Sigmoid colon (tissue), 4 donors: ENCODE measurements at regions not wholly inside any gene's neighbourhood (a gene's known extent, or its start where the extent isn't known, plus 50 kb on each side); places are given as distances from the start of the nearest gene placed in this dataset.

ENCODE experiments used
- EP300 ChIP-seq, 4 donors: sonication (generic); formaldehyde crosslinking; IDR thresholded peaks; one replicate each; pipeline ENCODE4 v1.6.1; 2017; ENCODE audit warnings: antibody characterized with exemption in 4 of 4
- POLR2A ChIP-seq, 2 donors: fragments of 450-650 bp; IDR thresholded peaks; one replicate each; pipeline ENCODE4 v1.6.1; 2016; ENCODE audit warnings: antibody characterized with exemption in 2 of 2, mild to moderate bottlenecking in 2 of 2, moderate library complexity in 2 of 2
- POLR2AphosphoS5 ChIP-seq, 4 donors: sonication (generic); formaldehyde crosslinking; IDR thresholded peaks; one replicate each; pipeline ENCODE4 v1.6.1; 2017; ENCODE audit warnings: antibody characterized with exemption in 4 of 4
- TF ChIP-seq, protein P1 (sequence below), 4 experiments: fragments of 450-650 bp in 3 of 4; fragments of 200-600 bp in 1 of 4; IDR thresholded peaks; one replicate each; pipeline ENCODE4 v1.5.1; 2016 to 2019; ENCODE audit warnings: antibody characterized with exemption in 4 of 4, mild to moderate bottlenecking in 3 of 4, moderate library complexity in 2 of 4

DNA sequence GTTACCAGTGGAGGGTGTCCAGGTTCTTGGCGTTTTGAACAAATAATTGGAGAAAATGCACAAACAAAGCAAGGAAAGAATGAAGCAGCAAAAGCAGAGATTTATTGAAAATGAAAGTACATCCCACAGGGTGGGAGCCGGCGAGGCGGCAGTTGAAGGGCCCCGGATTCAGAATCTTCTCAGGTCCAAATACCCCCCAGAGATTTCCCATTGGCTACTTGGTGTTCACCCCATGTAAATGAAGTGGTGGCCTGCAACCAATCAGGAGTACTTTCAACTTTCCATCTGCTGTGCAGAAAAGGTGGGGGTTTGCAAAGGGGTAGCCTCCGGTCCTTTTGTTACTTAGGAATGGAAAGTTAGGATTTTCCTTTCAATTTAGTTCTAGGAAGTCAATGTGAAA is 1447.0 kb downstream of the C4orf33 start:
- TF ChIP-seq, protein P1, sequence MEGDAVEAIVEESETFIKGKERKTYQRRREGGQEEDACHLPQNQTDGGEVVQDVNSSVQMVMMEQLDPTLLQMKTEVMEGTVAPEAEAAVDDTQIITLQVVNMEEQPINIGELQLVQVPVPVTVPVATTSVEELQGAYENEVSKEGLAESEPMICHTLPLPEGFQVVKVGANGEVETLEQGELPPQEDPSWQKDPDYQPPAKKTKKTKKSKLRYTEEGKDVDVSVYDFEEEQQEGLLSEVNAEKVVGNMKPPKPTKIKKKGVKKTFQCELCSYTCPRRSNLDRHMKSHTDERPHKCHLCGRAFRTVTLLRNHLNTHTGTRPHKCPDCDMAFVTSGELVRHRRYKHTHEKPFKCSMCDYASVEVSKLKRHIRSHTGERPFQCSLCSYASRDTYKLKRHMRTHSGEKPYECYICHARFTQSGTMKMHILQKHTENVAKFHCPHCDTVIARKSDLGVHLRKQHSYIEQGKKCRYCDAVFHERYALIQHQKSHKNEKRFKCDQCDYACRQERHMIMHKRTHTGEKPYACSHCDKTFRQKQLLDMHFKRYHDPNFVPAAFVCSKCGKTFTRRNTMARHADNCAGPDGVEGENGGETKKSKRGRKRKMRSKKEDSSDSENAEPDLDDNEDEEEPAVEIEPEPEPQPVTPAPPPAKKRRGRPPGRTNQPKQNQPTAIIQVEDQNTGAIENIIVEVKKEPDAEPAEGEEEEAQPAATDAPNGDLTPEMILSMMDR (IDR thresholded peaks at IDR 0.05): no peak
- TF ChIP-seq EP300 (IDR thresholded peaks at IDR 0.05) (no peak), POLR2AphosphoS5 (IDR thresholded peaks at IDR 0.05) (no peak), POLR2A (IDR thresholded peaks at IDR 0.05) (no peak)
